ENCODE measurements at regions not wholly inside any gene's neighbourhood (a gene's known extent, or its start where the extent isn't known, plus 50 kb on each side); places are given as distances from the start of the nearest gene placed in this dataset.

GRCh38 chr20:12047838-12048432 lies 130.2 kb downstream of the BTBD3 start:
- FAIRE-seq = peak; percentile 50
- CTCF ChIA-PET = interaction anchor here (1.3 to 1.4 kb wide), 2 partner anchors 15 to 35 kb away, joined by 3 to 4 read pairs; no protein-coding TSS in a partner anchor

GRCh38 chr20:12049125-12049524 lies 131.4 kb downstream of the BTBD3 start:
- no peak for FAIRE-seq

More at GRCh38 chr20:12047838-12048432, 130.2 kb downstream of the BTBD3 start:
- Histone ChIP-seq H3K9me1 (replicated peaks; ENCODE audit: control insufficient read depth, extremely low read depth, insufficient read depth, low read length) (no peaks in the 10 kb centered on the region), H4K20me1 (replicated peaks; ENCODE audit: control insufficient read depth, extremely low read depth, insufficient read depth, low read length) (no peaks in the 10 kb centered on the region), H3K36me3 (ENCODE audit: control insufficient read depth in 2 of 2, extremely low read depth in 1 of 2, insufficient read depth in 2 of 2, low read length in 2 of 2) (no peaks in the 10 kb centered on the region), H2AFZ (ENCODE audit: low read depth, low read length) (no peak overlapping the region), H3K4me1 (ENCODE audit: control insufficient read depth, extremely low read depth, insufficient read depth, low read length) (peaks cover 9% of the 10 kb centered on the region), H3K27ac (ENCODE audit: insufficient read depth, low read depth, low read length) (no peak overlapping the region), H3K79me2 (ENCODE audit: control insufficient read depth, insufficient read depth, low read length) (no peaks in the 10 kb centered on the region), H3K4me3 (replicated peaks in 1 of 3; ENCODE audit: insufficient read depth in 1 of 3, low read depth in 1 of 3, low read length in 3 of 3) (no peak overlapping the region), H3K4me2 (ENCODE audit: insufficient read depth, low read length) (no peak overlapping the region), H3K27me3 (ENCODE audit: control insufficient read depth in 2 of 2, insufficient read depth in 2 of 2, low read length in 2 of 2) (no peaks in the 10 kb centered on the region), H3K9ac (replicated peaks; ENCODE audit: extremely low read depth, insufficient read depth, low read length) (no peak overlapping the region), H3K9me3 (replicated peaks; ENCODE audit: control insufficient read depth, insufficient read depth, low read length) (no peaks in the 10 kb centered on the region)
- BruUV-seq (replicated peaks) = no TSS peak
- TF ChIP-seq MAX (IDR thresholded peaks at IDR 0.05; ENCODE audit: insufficient read depth, insufficient read length) = no peak
- no peak for TF ChIP-seq MYC (IDR thresholded peaks at IDR 0.05; ENCODE audit: low read depth, low read length)
- TF ChIP-seq FOS (IDR thresholded peaks at IDR 0.05; ENCODE audit: borderline replicate concordance, insufficient read depth, low read length) = peak; percentile 57
- dilution Hi-C loops (cut with MboI; ENCODE audit: extremely low pct_ligation_motif_present, low sequenced_read_pairs) (no loop called here), intact Hi-C loops (cut with micrococcal nuclease) (no loop called here)
- POLR2A ChIA-PET = no interaction called here
- peak; percentile 30 for DNase-seq (ENCODE audit: low read depth, low spot score)

More at GRCh38 chr20:12049125-12049524, 131.4 kb downstream of the BTBD3 start:
- Histone ChIP-seq H3K9me1 (replicated peaks; ENCODE audit: control insufficient read depth, extremely low read depth, insufficient read depth, low read length) (no peaks in the 10 kb centered on the region), H3K27me3 (ENCODE audit: control insufficient read depth in 2 of 2, insufficient read depth in 2 of 2, low read length in 2 of 2) (no peaks in the 10 kb centered on the region), H4K20me1 (replicated peaks; ENCODE audit: control insufficient read depth, extremely low read depth, insufficient read depth, low read length) (no peaks in the 10 kb centered on the region), H3K4me1 (ENCODE audit: control insufficient read depth, extremely low read depth, insufficient read depth, low read length) (peaks cover 21% of the 10 kb centered on the region), H3K9ac (replicated peaks; ENCODE audit: extremely low read depth, insufficient read depth, low read length) (no peak overlapping the region), H3K4me3 (replicated peaks in 1 of 3; ENCODE audit: insufficient read depth in 1 of 3, low read depth in 1 of 3, low read length in 3 of 3) (no peak overlapping the region), H3K36me3 (ENCODE audit: control insufficient read depth in 2 of 2, extremely low read depth in 1 of 2, insufficient read depth in 2 of 2, low read length in 2 of 2) (no peaks in the 10 kb centered on the region), H3K4me2 (ENCODE audit: insufficient read depth, low read length) (no peak overlapping the region), H3K27ac (ENCODE audit: insufficient read depth, low read depth, low read length) (no peak overlapping the region), H3K9me3 (replicated peaks; ENCODE audit: control insufficient read depth, insufficient read depth, low read length) (no peaks in the 10 kb centered on the region), H2AFZ (ENCODE audit: low read depth, low read length) (no peak overlapping the region), H3K79me2 (ENCODE audit: control insufficient read depth, insufficient read depth, low read length) (no peaks in the 10 kb centered on the region)
- TF ChIP-seq POLR2AphosphoS5 (IDR thresholded peaks at IDR 0.05; ENCODE audit: insufficient read depth, low read depth, low read length) (no peak), GATA2 (IDR thresholded peaks at IDR 0.05; ENCODE audit: insufficient read depth, insufficient read length, low read depth, low read length) (peak; percentile 36), FOS (IDR thresholded peaks at IDR 0.05; ENCODE audit: borderline replicate concordance, insufficient read depth, low read length) (peak; percentile 19)
- DNase-seq (ENCODE audit: low read depth, low spot score) = peak; percentile 6
- dilution Hi-C loops (cut with MboI; ENCODE audit: extremely low pct_ligation_motif_present, low sequenced_read_pairs) = no loop called here
- BruUV-seq (replicated peaks) = no TSS peak
- ChIA-PET CTCF (no interaction called here), POLR2A (no interaction called here)
- intact Hi-C loops (cut with micrococcal nuclease) = no loop called here
